ENCODE measurements at regions not wholly inside any gene's neighbourhood (a gene's known extent, or its start where the extent isn't known, plus 50 kb on each side); places are given as distances from the start of the nearest gene placed in this dataset.

DNA sequence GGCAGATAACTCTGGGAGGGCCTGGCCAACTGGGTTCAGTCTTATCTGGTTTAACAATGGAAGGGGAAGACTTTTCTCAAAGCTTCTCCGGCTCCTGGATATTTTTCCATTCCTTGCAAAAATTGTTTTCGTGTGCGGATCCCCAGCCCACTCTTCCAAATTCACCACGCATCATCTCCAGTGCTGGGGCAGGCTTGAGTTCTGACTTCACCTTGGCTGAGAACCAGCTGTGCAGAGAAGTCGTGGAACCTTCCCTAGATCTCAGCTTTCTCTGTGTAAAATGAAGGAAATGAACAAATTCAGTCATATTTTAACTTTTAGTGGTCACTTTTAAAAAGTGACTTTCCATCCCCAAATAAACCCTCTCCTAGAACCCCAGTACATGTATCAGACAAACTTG, 297.0 kb downstream of the TCF7L2 start:
- H3K79me2 ChIP-seq (ENCODE audit: control insufficient read depth, insufficient read depth, low read length): no peaks in the 10 kb centered on the region
- no peaks in the 10 kb centered on the region; the same call in 1 of the 2 replicates for H4K20me1 ChIP-seq (replicated peaks; ENCODE audit: control insufficient read depth, insufficient read depth, low read length)
- no peak overlapping the region for H3K9ac ChIP-seq (ENCODE audit: insufficient read depth in 1 of 2, low read depth in 2 of 2, low read length in 2 of 2)
- no peak overlapping the region for H2AFZ ChIP-seq (ENCODE audit: low read depth, low read length)
- no peaks in the 10 kb centered on the region for H3K4me1 ChIP-seq (replicated peaks in 1 of 2; ENCODE audit: control insufficient read depth in 2 of 2, insufficient read depth in 2 of 2, low read length in 2 of 2)
- no peaks in the 10 kb centered on the region for H3K36me3 ChIP-seq (ENCODE audit: control insufficient read depth, insufficient read depth, low read length)
- FAIRE-seq (no peak), DNase-seq (ENCODE audit: extremely low read depth in 1 of 4, low spot score in 3 of 4) (no peak), ATAC-seq (no peak)
- no peak overlapping the region for H3K4me3 ChIP-seq
- intact Hi-C loops (cut with micrococcal nuclease) (no loop called here), in situ Hi-C loops (cut with MboI) (no loop called here)
- peaks cover 0 to 12% of the 10 kb centered on the region in 2 experiments; a peak in 2 of 5 replicates for H3K27me3 ChIP-seq (ENCODE audit: control insufficient read depth in 2 of 2, insufficient read depth in 2 of 2, low read length in 2 of 2)
- TF ChIP-seq IRF2 (CRISPR knock-in tag; IDR thresholded peaks at IDR 0.05) (no peak), ZNF780A (CRISPR knock-in tag; IDR thresholded peaks at IDR 0.05) (no peak), SIN3A (IDR thresholded peaks at IDR 0.05; ENCODE audit: borderline replicate concordance in 2 of 2, control insufficient read depth in 1 of 2, low read depth in 2 of 2, low read length in 2 of 2) (no peak), PRMT5 (CRISPR knock-in tag; IDR thresholded peaks at IDR 0.05) (no peak), ZNF644 (tag; IDR thresholded peaks at IDR 0.05; ENCODE audit: low read depth) (no peak), ZNF75A (CRISPR knock-in tag; IDR thresholded peaks at IDR 0.05) (no peak)
- no TSS peak for BruUV-seq (replicated peaks)
- POLR2A ChIA-PET: no interaction called here
- WGBS (ENCODE audit: insufficient coverage, low coverage, missing lambda C conversion rate): 0% methylated on average over 5 of the region's 5 CpGs
- CTCF ChIA-PET (ENCODE audit: low intra/inter-chr PET ratio): no interaction called here
- H3K9me3 ChIP-seq (replicated peaks; ENCODE audit: control insufficient read depth, insufficient read depth, low read depth, low read length): no peaks in the 10 kb centered on the region
- H3K9me1 ChIP-seq (ENCODE audit: control insufficient read depth, insufficient read depth, low read length): no peaks in the 10 kb centered on the region
- no peak overlapping the region for H3K4me2 ChIP-seq (ENCODE audit: insufficient read depth, low read length)
- no peak overlapping the region for H3K27ac ChIP-seq (ENCODE audit: extremely low read depth, low read depth, low read length)

Data from K562 (cell line).